GM18507 (cell line): ENCODE measurements at regions not wholly inside any gene's neighbourhood (a gene's known extent, or its start where the extent isn't known, plus 50 kb on each side); places are given as distances from the start of the nearest gene placed in this dataset.
"Not testable (repeated sequence)": the region's sequence is repeated elsewhere in the genome, so short reads cannot be mapped to it uniquely, and the experiment has no call there.

Experiments used
- DNase-seq: peaks from one replicate; pipeline ENCODE4 v3.0.0; 2011; ENCODE audit warnings: low read depth; ENCODE audit not compliant: insufficient read length; ENCODE audit errors: extremely low spot score
- FAIRE-seq: peaks from 2 replicates; lab custom pipeline; 2011; peaks lifted over from hg19 to GRCh38; lab: Jason Lieb, UNC

- DNase-seq = no peak
- peak; percentile 80 for FAIRE-seq
Observed at GRCh38 chr5:162209005-162209605, 141.5 kb downstream of the GABRG2 start.

- no peak for FAIRE-seq
- DNase-seq = no peak
Observed at GRCh38 chr5:162214551-162214950, 147.0 kb downstream of the GABRG2 start.

- no peak for DNase-seq
- no peak for FAIRE-seq
Observed at GRCh38 chr5:162217037-162217436, 149.5 kb downstream of the GABRG2 start.

GRCh38 chr5:162221910-162222309 is 154.3 kb downstream of the GABRG2 start:
- DNase-seq (no peak), FAIRE-seq (no peak)

GRCh38 chr5:162227075-162227474 is 159.5 kb downstream of the GABRG2 start:
- FAIRE-seq (no peak), DNase-seq (no peak)

- DNase-seq (no peak), FAIRE-seq (no peak)
Observed at GRCh38 chr5:162230348-162230747, 162.8 kb downstream of the GABRG2 start.

GRCh38 chr5:162231522-162231921 is 163.9 kb downstream of the GABRG2 start:
- DNase-seq (no peak), FAIRE-seq (no peak)

- no peak for DNase-seq
- no peak for FAIRE-seq
Observed at GRCh38 chr5:162240734-162241133, 173.2 kb downstream of the GABRG2 start.

GRCh38 chr5:162242416-162242815 is 174.8 kb downstream of the GABRG2 start:
- no peak for DNase-seq
- FAIRE-seq = no peak

GRCh38 chr5:162243651-162244050 is 176.1 kb downstream of the GABRG2 start:
- FAIRE-seq (no peak), DNase-seq (no peak)

- no peak for FAIRE-seq
Observed at GRCh38 chr5:162248107-162248713, 180.6 kb downstream of the GABRG2 start.

GRCh38 chr5:162256711-162257110 is 189.1 kb downstream of the GABRG2 start:
- FAIRE-seq = no peak
- DNase-seq = no peak

More at GRCh38 chr5:162248107-162248713, 180.6 kb downstream of the GABRG2 start:
- no peak for DNase-seq

- FAIRE-seq (no peak), DNase-seq (no peak)
Observed at GRCh38 chr5:162268694-162269481, 201.3 kb downstream of the GABRG2 start.

- no peak for FAIRE-seq
- no peak for DNase-seq
Observed at GRCh38 chr5:162272417-162272816, 204.8 kb downstream of the GABRG2 start.

- no peak for FAIRE-seq
- DNase-seq = no peak
Observed at GRCh38 chr5:162274679-162275078, 207.1 kb downstream of the GABRG2 start.

GRCh38 chr5:162275387-162275786 is 207.8 kb downstream of the GABRG2 start:
- not testable (repeated sequence) for DNase-seq, FAIRE-seq

- FAIRE-seq = no peak
- DNase-seq = no peak
Observed at GRCh38 chr5:162282191-162282590, 214.6 kb downstream of the GABRG2 start.

- DNase-seq = no peak
- FAIRE-seq = no peak
Observed at GRCh38 chr5:162283609-162284008, 216.0 kb downstream of the GABRG2 start.

GRCh38 chr5:162288647-162289296 is 221.2 kb downstream of the GABRG2 start:
- no peak for FAIRE-seq

GRCh38 chr5:162289489-162289888 is 221.9 kb downstream of the GABRG2 start:
- DNase-seq = no peak
- FAIRE-seq = no peak

More at GRCh38 chr5:162288647-162289296, 221.2 kb downstream of the GABRG2 start:
- no peak for DNase-seq
